ENCODE measurements at regions not wholly inside any gene's neighbourhood (a gene's known extent, or its start where the extent isn't known, plus 50 kb on each side); places are given as distances from the start of the nearest gene placed in this dataset.

DNA sequence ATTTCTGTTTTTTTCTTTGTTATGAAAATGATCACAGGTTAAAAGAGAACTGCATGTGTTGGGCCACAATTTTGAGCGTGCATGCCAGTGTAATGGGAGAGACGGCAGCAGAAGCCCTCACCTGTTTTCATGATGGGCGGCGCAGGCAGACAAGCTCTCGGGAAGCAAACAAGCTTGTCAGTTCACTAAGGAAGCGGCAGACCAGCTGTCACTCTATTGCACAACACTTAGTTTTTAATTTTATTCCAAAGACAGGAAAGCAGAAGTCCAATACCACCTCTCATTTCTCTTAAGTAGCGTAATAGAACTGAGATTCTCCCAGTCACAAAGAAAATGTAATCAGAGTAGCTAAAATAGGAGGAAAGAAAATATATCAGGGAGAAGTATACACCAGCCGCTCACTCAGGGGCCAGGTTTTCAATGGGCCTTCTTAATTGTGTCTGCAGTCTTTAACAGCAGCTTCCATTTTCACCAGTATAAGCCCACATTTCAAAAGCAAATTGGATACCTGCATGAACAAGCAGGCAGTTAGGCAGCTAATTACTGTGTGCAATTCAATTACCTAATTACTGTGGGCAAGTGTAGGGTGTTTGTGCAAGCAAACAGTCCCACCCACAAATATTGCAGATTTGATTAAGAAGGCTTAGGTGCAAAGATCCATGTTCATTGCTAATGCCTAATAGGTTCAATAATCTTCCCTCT is 711.4 kb downstream of the DIAPH3 start:
- Histone ChIP-seq H3K36me3 (no peaks in the 10 kb centered on the region), H3K4me1 (no peaks in the 10 kb centered on the region), H3K27ac (no peak overlapping the region), H3K27me3 (no peaks in the 10 kb centered on the region), H3K4me3 (no peak overlapping the region), H3K9me3 (no peaks in the 10 kb centered on the region)
- 38 to 53% methylated on average over 8 of the region's 8 CpGs for WGBS, 2 donors
- no peak for DNase-seq
- intact Hi-C loops (cut with DNase I), result no loop called here
- no peak for TF ChIP-seq POLR2A (IDR thresholded peaks at IDR 0.05)
- TF ChIP-seq, protein P1, sequence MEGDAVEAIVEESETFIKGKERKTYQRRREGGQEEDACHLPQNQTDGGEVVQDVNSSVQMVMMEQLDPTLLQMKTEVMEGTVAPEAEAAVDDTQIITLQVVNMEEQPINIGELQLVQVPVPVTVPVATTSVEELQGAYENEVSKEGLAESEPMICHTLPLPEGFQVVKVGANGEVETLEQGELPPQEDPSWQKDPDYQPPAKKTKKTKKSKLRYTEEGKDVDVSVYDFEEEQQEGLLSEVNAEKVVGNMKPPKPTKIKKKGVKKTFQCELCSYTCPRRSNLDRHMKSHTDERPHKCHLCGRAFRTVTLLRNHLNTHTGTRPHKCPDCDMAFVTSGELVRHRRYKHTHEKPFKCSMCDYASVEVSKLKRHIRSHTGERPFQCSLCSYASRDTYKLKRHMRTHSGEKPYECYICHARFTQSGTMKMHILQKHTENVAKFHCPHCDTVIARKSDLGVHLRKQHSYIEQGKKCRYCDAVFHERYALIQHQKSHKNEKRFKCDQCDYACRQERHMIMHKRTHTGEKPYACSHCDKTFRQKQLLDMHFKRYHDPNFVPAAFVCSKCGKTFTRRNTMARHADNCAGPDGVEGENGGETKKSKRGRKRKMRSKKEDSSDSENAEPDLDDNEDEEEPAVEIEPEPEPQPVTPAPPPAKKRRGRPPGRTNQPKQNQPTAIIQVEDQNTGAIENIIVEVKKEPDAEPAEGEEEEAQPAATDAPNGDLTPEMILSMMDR (IDR thresholded peaks at IDR 0.05), result no peak
- no peak for TF ChIP-seq POLR2AphosphoS5 (IDR thresholded peaks at IDR 0.05)
- no peak for TF ChIP-seq EP300 (IDR thresholded peaks at IDR 0.05)

DNA sequence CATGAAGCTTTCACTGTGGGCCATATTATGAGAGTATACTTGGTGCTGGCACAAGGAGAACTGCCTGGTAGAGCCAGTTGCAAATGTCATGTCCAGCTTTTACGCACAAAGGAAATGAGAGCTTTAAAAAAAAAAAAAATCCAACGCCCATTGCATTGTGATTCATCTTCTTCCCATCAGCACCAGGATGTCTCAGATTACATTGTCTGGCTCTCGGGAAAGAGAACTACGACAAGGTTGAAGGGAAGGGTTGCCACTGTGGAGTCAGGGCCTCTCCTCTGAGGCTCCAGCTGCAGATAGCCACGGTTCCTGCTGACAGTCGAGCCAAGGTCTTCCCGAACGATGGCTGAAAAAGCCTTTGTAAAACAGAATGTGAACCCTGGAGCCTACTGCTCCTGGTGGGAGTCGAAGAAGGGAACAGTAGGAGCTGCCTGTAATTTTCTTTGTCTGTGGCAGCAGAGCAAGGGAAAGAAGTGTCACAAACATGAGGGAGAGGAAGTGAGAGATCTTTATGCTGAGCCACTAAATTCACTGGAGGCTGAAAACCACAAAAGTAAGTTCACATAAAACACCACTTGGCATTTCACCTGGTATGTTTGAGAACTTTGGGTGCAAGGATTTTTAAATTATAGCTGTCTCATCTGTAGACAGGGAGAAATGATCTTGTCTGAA is 704.7 kb downstream of the DIAPH3 start:
- Histone ChIP-seq H3K27ac (peak overlapping the region in 1 of 4 donors; percentile 42), H3K4me1 (no peaks in the 10 kb centered on the region), H3K4me3 (no peak overlapping the region), H3K36me3 (no peaks in the 10 kb centered on the region), H3K27me3 (no peaks in the 10 kb centered on the region), H3K9me3 (no peaks in the 10 kb centered on the region)
- no peak for DNase-seq
- TF ChIP-seq POLR2A (IDR thresholded peaks at IDR 0.05) (no peak), POLR2AphosphoS5 (IDR thresholded peaks at IDR 0.05) (peak in 1 of 4 donors; percentile 43)
- intact Hi-C loops (cut with DNase I), result no loop called here
- WGBS, 2 donors, result 55 to 57% methylated on average over 9 of the region's 9 CpGs

DNA sequence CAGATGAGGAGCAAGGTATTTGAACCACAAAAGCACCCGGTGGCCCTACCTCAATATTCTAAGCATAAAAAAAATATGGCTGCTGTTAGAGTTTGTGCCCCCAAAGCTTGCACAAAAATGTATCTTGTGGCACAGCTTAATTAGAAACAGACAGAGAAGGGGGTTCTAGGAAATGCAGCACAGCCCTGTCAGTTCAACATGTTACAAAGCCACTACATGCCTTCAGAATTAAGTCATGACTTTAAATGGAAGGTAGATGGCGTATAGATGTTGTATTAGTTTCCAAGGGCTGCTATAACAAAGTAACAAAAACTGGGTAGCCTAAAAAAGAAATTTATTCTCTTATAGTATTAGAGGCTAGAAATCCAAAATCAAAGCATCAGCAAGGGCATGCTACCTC is 703.8 kb downstream of the DIAPH3 start:
- Histone ChIP-seq H3K27me3 (no peaks in the 10 kb centered on the region), H3K27ac (no peak overlapping the region), H3K36me3 (no peaks in the 10 kb centered on the region), H3K4me1 (no peaks in the 10 kb centered on the region), H3K4me3 (no peak overlapping the region), H3K9me3 (no peaks in the 10 kb centered on the region)
- WGBS, 2 donors, result 83 to 92% methylated on average over 2 of the region's 2 CpGs
- DNase-seq, result no peak
- TF ChIP-seq POLR2AphosphoS5 (IDR thresholded peaks at IDR 0.05), result no peak
- intact Hi-C loops (cut with DNase I), result no loop called here

DNA sequence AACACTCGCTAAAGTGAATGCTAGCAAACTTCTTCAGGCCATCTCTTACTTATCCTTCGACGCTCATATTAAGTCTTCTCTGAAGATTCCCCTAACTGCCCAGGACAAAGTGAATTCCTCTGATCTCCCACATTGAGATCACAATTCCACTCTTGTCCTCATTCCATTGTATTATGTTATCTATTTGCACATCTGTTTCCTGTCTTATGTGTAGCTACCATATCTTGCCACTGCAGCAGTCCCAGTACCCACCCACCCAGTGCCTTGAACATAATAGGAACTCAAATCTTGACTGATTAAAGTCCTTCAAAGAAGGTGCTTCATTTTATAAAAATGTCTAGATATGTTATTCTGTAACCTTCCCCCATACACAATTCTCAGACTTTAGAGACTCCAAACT is 702.3 kb downstream of the DIAPH3 start:
- TF ChIP-seq, protein P1 (IDR thresholded peaks at IDR 0.05), result no peak
- no peak for TF ChIP-seq POLR2A (IDR thresholded peaks at IDR 0.05)
- no peak for TF ChIP-seq POLR2AphosphoS5 (IDR thresholded peaks at IDR 0.05)
- no peak for TF ChIP-seq EP300 (IDR thresholded peaks at IDR 0.05)
- Histone ChIP-seq H3K4me1 (no peaks in the 10 kb centered on the region), H3K9me3 (no peaks in the 10 kb centered on the region), H3K4me3 (no peak overlapping the region), H3K27me3 (no peaks in the 10 kb centered on the region), H3K36me3 (no peaks in the 10 kb centered on the region), H3K27ac (no peak overlapping the region)
- DNase-seq, result no peak
- WGBS, 2 donors, result 77 to 88% methylated on average over 3 of the region's 3 CpGs
- intact Hi-C loops (cut with DNase I), result no loop called here

DNA sequence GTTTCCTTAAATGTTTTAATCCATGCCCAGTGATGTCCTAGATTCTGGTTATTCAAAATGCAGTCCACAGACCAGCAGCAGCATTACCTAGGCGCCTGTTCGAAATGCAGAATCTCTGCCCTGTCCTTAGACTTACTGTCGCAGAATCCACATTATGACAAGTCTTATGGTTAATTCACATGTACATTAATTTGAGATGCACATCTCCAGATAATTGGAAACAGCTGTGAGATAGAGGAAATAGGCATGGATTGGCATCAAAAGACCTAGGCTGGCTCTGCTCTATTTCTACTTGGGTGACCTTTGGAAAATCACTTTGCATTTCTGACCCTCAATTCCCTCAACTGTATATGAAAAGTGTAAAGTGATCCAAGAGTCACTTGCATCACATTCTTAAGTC is 700.7 kb downstream of the DIAPH3 start:
- intact Hi-C loops (cut with DNase I), result no loop called here
- no peak for TF ChIP-seq POLR2AphosphoS5 (IDR thresholded peaks at IDR 0.05)
- Histone ChIP-seq H3K4me3 (no peak overlapping the region), H3K27ac (no peak overlapping the region), H3K4me1 (no peaks in the 10 kb centered on the region), H3K27me3 (no peaks in the 10 kb centered on the region), H3K36me3 (no peaks in the 10 kb centered on the region), H3K9me3 (no peaks in the 10 kb centered on the region)
- WGBS, 2 donors, result 95% methylated on average over 3 of the region's 3 CpGs
- no peak for DNase-seq

DNA sequence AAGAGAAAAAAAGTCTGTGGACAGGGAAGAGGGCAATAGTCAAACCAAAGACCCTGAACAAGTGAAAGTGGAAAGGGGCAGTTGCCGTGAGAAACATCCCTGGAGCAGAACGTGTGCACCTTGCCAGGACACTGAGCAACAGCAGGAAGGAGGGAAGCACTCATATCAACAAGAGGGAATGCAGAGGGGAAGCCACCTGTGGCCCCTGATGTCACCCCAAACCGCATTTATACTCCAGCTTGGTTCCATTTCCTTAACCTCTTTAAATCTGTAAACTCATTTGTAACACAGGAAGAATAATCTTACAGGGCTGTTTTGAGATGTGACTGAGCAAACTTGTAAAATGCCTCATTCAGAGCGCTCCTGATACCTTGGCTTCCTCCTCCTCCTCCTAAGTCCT is 698.8 kb downstream of the DIAPH3 start:
- H3K4me1 ChIP-seq, result no peaks in the 10 kb centered on the region
- 36 to 40% methylated on average over 4 of the region's 4 CpGs for WGBS, 2 donors
- intact Hi-C loops (cut with DNase I), result no loop called here

More for the DNA sequence above, 698.8 kb downstream of the DIAPH3 start:
- Histone ChIP-seq H3K27me3 (no peaks in the 10 kb centered on the region), H3K27ac (no peak overlapping the region), H3K36me3 (no peaks in the 10 kb centered on the region), H3K4me3 (no peak overlapping the region), H3K9me3 (no peaks in the 10 kb centered on the region)
- no peak for DNase-seq
- TF ChIP-seq, protein P1 (IDR thresholded peaks at IDR 0.05), result no peak

Measured in sigmoid colon (tissue), 6 donors.